ENCODE measurements at regions not wholly inside any gene's neighbourhood (a gene's known extent, or its start where the extent isn't known, plus 50 kb on each side); places are given as distances from the start of the nearest gene placed in this dataset.
A peak's percentile ranks its signal among the peaks of the same experiment; 100 is the strongest.

GRCh38 chr1:87179851-87180519 lies 148.7 kb upstream of the LMO4 start:
- intact Hi-C loops (cut with micrococcal nuclease): loop anchor here (1.0 kb wide), 1 partner anchor 26 kb away; no protein-coding TSS in a partner anchor
- Mint-ChIP-seq H3K27ac (ENCODE audit: low read depth, unreplicated experiment) (no peak overlapping the region), H3K36me3 (ENCODE audit: insufficient read depth, unreplicated experiment) (no peaks in the 10 kb centered on the region), H3K4me3 (ENCODE audit: unreplicated experiment) (no peak overlapping the region), H3K27me3 (ENCODE audit: insufficient read depth, unreplicated experiment) (no peaks in the 10 kb centered on the region), H3K9me3 (ENCODE audit: unreplicated experiment) (no peaks in the 10 kb centered on the region), H3K4me1 (ENCODE audit: insufficient read depth, unreplicated experiment) (peaks cover 6% of the 10 kb centered on the region)
- CTCF ChIA-PET: interaction anchor here (0.6 to 0.9 kb wide), 2 partner anchors 38 to 77 kb away, joined by 3 read pairs; no protein-coding TSS in a partner anchor
- POLR2A ChIA-PET: no interaction called here
- TF ChIP-seq CTCF (IDR thresholded peaks at IDR 0.05; ENCODE audit: unreplicated experiment): no peak
- no peak for DNase-seq (ENCODE audit: unreplicated experiment)
- BruUV-seq (replicated peaks): no TSS peak

- DNase-seq (ENCODE audit: unreplicated experiment): no peak
- Mint-ChIP-seq H3K9me3 (ENCODE audit: unreplicated experiment) (no peaks in the 10 kb centered on the region), H3K27ac (ENCODE audit: low read depth, unreplicated experiment) (no peak overlapping the region), H3K36me3 (ENCODE audit: insufficient read depth, unreplicated experiment) (no peaks in the 10 kb centered on the region), H3K27me3 (ENCODE audit: insufficient read depth, unreplicated experiment) (no peaks in the 10 kb centered on the region), H3K4me1 (ENCODE audit: insufficient read depth, unreplicated experiment) (peaks cover 6% of the 10 kb centered on the region), H3K4me3 (ENCODE audit: unreplicated experiment) (no peak overlapping the region)
- intact Hi-C loops (cut with micrococcal nuclease): no loop called here
- ChIA-PET POLR2A (no interaction called here), CTCF (interaction anchor here (0.6 to 0.9 kb wide), 2 partner anchors 39 to 77 kb away, joined by 3 read pairs; no protein-coding TSS in a partner anchor)
- no TSS peak for BruUV-seq (replicated peaks)
- TF ChIP-seq CTCF (IDR thresholded peaks at IDR 0.05; ENCODE audit: unreplicated experiment): no peak
Measured at GRCh38 chr1:87180682-87181081, 148.0 kb upstream of the LMO4 start.

- BruUV-seq (replicated peaks): no TSS peak
- H3K27ac Mint-ChIP-seq (ENCODE audit: low read depth, unreplicated experiment): no peak overlapping the region
- DNase-seq (ENCODE audit: unreplicated experiment): peak; percentile 49
- no peaks in the 10 kb centered on the region for H3K9me3 Mint-ChIP-seq (ENCODE audit: unreplicated experiment)
- H3K36me3 Mint-ChIP-seq (ENCODE audit: insufficient read depth, unreplicated experiment): no peaks in the 10 kb centered on the region
- H3K27me3 Mint-ChIP-seq (ENCODE audit: insufficient read depth, unreplicated experiment): no peaks in the 10 kb centered on the region
- intact Hi-C loops (cut with micrococcal nuclease): no loop called here
- ChIA-PET CTCF (interaction anchor here (0.7 kb wide), 1 partner anchor 1693 kb away, joined by 3 read pairs; no protein-coding TSS in a partner anchor), POLR2A (interaction anchor here (0.6 kb wide), 1 partner anchor 9 kb away, joined by 3 read pairs; no protein-coding TSS in a partner anchor)
- no peak overlapping the region for H3K4me3 Mint-ChIP-seq (ENCODE audit: unreplicated experiment)
- no peak for TF ChIP-seq CTCF (IDR thresholded peaks at IDR 0.05; ENCODE audit: unreplicated experiment)
- H3K4me1 Mint-ChIP-seq (ENCODE audit: insufficient read depth, unreplicated experiment): peaks cover 6% of the 10 kb centered on the region
Measured at GRCh38 chr1:87182611-87183010, 146.1 kb upstream of the LMO4 start.

GRCh38 chr1:87185077-87185476 lies 143.6 kb upstream of the LMO4 start:
- no TSS peak for BruUV-seq (replicated peaks)
- H3K4me1 Mint-ChIP-seq (ENCODE audit: insufficient read depth, unreplicated experiment): peaks cover 6% of the 10 kb centered on the region
- no peaks in the 10 kb centered on the region for H3K27me3 Mint-ChIP-seq (ENCODE audit: insufficient read depth, unreplicated experiment)
- intact Hi-C loops (cut with micrococcal nuclease): no loop called here
- H3K27ac Mint-ChIP-seq (ENCODE audit: low read depth, unreplicated experiment): no peak overlapping the region
- POLR2A ChIA-PET: no interaction called here
- H3K36me3 Mint-ChIP-seq (ENCODE audit: insufficient read depth, unreplicated experiment): no peaks in the 10 kb centered on the region
- H3K9me3 Mint-ChIP-seq (ENCODE audit: unreplicated experiment): no peaks in the 10 kb centered on the region
- TF ChIP-seq CTCF (IDR thresholded peaks at IDR 0.05; ENCODE audit: unreplicated experiment): no peak
- no peak overlapping the region for H3K4me3 Mint-ChIP-seq (ENCODE audit: unreplicated experiment)
- CTCF ChIA-PET: interaction anchor here (0.6 to 0.7 kb wide), 2 partner anchors 107 to 603 kb away, joined by 3 read pairs; no protein-coding TSS in a partner anchor
- no peak for DNase-seq (ENCODE audit: unreplicated experiment)
